ENCODE measurements at regions not wholly inside any gene's neighbourhood (a gene's known extent, or its start where the extent isn't known, plus 50 kb on each side); places are given as distances from the start of the nearest gene placed in this dataset.

DNA sequence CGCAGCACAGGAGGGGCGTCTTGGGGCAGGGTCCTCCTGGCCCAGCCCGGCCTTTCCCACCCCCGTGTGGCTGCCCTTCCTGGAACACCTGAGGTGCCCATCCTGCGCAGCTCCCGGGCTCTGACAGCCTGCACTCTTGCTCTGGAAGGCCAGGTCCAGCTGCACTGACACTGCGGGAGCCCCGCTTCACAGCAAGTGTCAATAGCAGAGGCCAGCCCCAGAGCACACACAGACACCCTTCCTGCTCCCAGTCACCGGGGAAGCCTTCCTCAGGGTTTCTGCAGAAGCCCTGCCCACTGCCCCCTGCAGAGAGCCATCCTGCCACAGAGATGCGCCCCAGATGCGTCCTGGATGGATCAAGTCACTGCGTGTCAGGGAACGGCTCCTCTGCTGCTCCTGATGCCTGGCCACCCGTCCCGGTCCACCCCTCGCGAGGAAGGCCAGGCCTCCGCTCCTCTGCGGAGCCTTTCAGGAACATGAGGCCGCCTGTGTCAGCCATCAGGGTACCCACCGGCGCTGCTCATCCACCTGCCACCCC, 519.2 kb upstream of the MYT1L start (continued):
- TF ChIP-seq CTBP2 (IDR thresholded peaks at IDR 0.05; ENCODE audit: borderline replicate concordance, insufficient read depth, insufficient read length, low read length) = no peak
- no peak for TF ChIP-seq POLR2A (IDR thresholded peaks at IDR 0.05; ENCODE audit: control extremely low read depth in 1 of 2, low read depth in 2 of 2, low read length in 2 of 2)

All from H1 (cell line).